OCI-LY1 (cell line): ENCODE measurements at regions not wholly inside any gene's neighbourhood (a gene's known extent, or its start where the extent isn't known, plus 50 kb on each side); places are given as distances from the start of the nearest gene placed in this dataset.

Source experiments
- H2AFZ ChIP-seq: fragments of 200-600 bp; sonication (generic), shearing (Covaris generic); 2 replicates; pipeline ENCODE4 v1.6.0; 2014; ENCODE audit warnings: antibody characterized with exemption, mild to moderate bottlenecking, low read length
- H3F3A ChIP-seq: fragments of 200-600 bp; sonication (generic), shearing (Covaris generic); 2 replicates; pipeline ENCODE4 v1.6.0; 2014; ENCODE audit warnings: mild to moderate bottlenecking, antibody characterized with exemption, low read length, moderate library complexity; ENCODE audit not compliant: insufficient read depth
- H3K27ac ChIP-seq: fragments of 200-600 bp; sonication (generic); 2 replicates; pipeline ENCODE4 v1.5.1; 2014; ENCODE audit warnings: low read length, mixed run types, mild to moderate bottlenecking, low read depth; ENCODE audit not compliant: poor library complexity, severe bottlenecking
- H3K27me3 ChIP-seq: fragments of 200-600 bp; sonication (generic); 2 replicates; pipeline ENCODE4 v1.6.0; 2014; ENCODE audit warnings: antibody characterized with exemption, mild to moderate bottlenecking, low read length, moderate library complexity; ENCODE audit not compliant: insufficient read depth
- H3K36me3 ChIP-seq: fragments of 200-600 bp; sonication (generic); 2 replicates; pipeline ENCODE4 v1.6.1; 2014; ENCODE audit warnings: mild to moderate bottlenecking, antibody characterized with exemption, low read length, moderate library complexity, mixed read lengths; ENCODE audit not compliant: insufficient read depth
- H3K4me1 ChIP-seq: fragments of 200-600 bp; sonication (generic); 2 replicates; pipeline ENCODE4 v1.5.1; 2014; ENCODE audit warnings: mild to moderate bottlenecking, low read length, moderate library complexity; ENCODE audit not compliant: insufficient read depth, severe bottlenecking
- H3K4me2 ChIP-seq: fragments of 200-600 bp; sonication (generic), shearing (Covaris generic); 2 replicates; pipeline ENCODE4 v1.6.1; 2014; ENCODE audit warnings: low read length
- H3K4me3 ChIP-seq: fragments of 200-600 bp; sonication (generic); 2 replicates; pipeline ENCODE4 v1.5.1; 2014; ENCODE audit warnings: low read length, low read depth, mild to moderate bottlenecking, mixed read lengths; ENCODE audit not compliant: poor library complexity, severe bottlenecking
- H3K79me2 ChIP-seq: fragments of 200-600 bp; shearing (Covaris generic); 2 replicates; pipeline ENCODE4 v1.6.1; 2016; ENCODE audit warnings: mixed run types, low read length, mixed read lengths; ENCODE audit not compliant: insufficient read depth
- H3K9ac ChIP-seq: fragments of 200-600 bp; sonication (generic), shearing (Covaris generic); 2 replicates; pipeline ENCODE4 v1.6.1; 2014; ENCODE audit warnings: mild to moderate bottlenecking, low read length, mixed read lengths
- H3K9me2 ChIP-seq: fragments of 200-600 bp; sonication (generic), shearing (Covaris generic); 2 replicates; pipeline ENCODE4 v1.6.1; 2014; ENCODE audit warnings: low read depth, mild to moderate bottlenecking, low read length, mixed read lengths
- H3K9me3 ChIP-seq: fragments of 200-600 bp; shearing (Covaris generic); 2 replicates; pipeline ENCODE4 v1.6.1; 2014; ENCODE audit warnings: low read length, mixed read lengths
- H4K20me1 ChIP-seq: fragments of 200-600 bp; sonication (generic), shearing (Covaris generic); 2 replicates; pipeline ENCODE4 v1.6.0; 2016; ENCODE audit warnings: mild to moderate bottlenecking, low read length; ENCODE audit not compliant: insufficient read depth
- EZH2 ChIP-seq: fragments of 200-600 bp; sonication (generic), shearing (Covaris generic); IDR thresholded peaks from 2 replicates; pipeline ENCODE4 v1.8.0; 2017; ENCODE audit warnings: borderline replicate concordance, mixed run types, mild to moderate bottlenecking, antibody characterized with exemption, low read length, moderate library complexity, mixed read lengths
- TF ChIP-seq, protein P1 (sequence below): fragments of 200-600 bp; sonication (generic), shearing (Covaris generic); IDR thresholded peaks from 2 replicates; pipeline ENCODE4 v1.5.1; 2017; ENCODE audit warnings: mild to moderate bottlenecking, antibody characterized with exemption, low read length, moderate library complexity, mixed read lengths

DNA sequence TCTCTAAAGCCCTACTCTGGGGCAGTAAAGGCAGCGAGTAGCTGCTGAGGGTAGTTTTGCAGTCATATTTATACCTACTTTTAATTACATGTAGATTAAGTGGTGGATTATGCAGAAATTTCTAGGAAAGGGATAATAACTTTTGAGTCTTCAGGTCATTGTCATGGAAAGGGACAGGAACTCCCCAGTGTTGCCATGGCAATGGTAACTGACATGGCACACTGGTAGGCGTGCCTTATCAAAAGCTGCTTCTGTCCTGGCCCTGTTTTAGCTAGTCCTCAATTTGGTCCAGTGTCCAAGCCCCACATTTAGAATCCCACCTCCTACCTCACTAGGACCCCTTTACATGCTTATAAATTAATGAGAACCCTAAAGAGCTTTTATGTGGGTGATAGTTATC, 303.1 kb downstream of the VRK1 start:
- Histone ChIP-seq H3K27me3 (no peaks in the 10 kb centered on the region), H3K4me2 (no peak overlapping the region), H3K36me3 (no peaks in the 10 kb centered on the region), H3K27ac (no peak overlapping the region), H3K9me3 (no peaks in the 10 kb centered on the region), H3K9ac (no peak overlapping the region), H3K4me1 (no peaks in the 10 kb centered on the region), H3K4me3 (no peak overlapping the region), H3F3A (no peaks in the 10 kb centered on the region), H2AFZ (no peak overlapping the region), H3K9me2 (no peaks in the 10 kb centered on the region), H4K20me1 (no peaks in the 10 kb centered on the region), H3K79me2 (no peaks in the 10 kb centered on the region)
- TF ChIP-seq, protein P1, sequence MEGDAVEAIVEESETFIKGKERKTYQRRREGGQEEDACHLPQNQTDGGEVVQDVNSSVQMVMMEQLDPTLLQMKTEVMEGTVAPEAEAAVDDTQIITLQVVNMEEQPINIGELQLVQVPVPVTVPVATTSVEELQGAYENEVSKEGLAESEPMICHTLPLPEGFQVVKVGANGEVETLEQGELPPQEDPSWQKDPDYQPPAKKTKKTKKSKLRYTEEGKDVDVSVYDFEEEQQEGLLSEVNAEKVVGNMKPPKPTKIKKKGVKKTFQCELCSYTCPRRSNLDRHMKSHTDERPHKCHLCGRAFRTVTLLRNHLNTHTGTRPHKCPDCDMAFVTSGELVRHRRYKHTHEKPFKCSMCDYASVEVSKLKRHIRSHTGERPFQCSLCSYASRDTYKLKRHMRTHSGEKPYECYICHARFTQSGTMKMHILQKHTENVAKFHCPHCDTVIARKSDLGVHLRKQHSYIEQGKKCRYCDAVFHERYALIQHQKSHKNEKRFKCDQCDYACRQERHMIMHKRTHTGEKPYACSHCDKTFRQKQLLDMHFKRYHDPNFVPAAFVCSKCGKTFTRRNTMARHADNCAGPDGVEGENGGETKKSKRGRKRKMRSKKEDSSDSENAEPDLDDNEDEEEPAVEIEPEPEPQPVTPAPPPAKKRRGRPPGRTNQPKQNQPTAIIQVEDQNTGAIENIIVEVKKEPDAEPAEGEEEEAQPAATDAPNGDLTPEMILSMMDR = no peak
- no peak for TF ChIP-seq EZH2

GRCh38 chr14:97101561-97101960, 304.4 kb downstream of the VRK1 start:
- Histone ChIP-seq H3K27ac (no peak overlapping the region), H3K9me2 (no peaks in the 10 kb centered on the region)

GRCh38 chr14:97104029-97104428, 306.8 kb downstream of the VRK1 start:
- Histone ChIP-seq H3K36me3 (no peaks in the 10 kb centered on the region), H3F3A (no peaks in the 10 kb centered on the region), H3K4me3 (no peak overlapping the region), H3K27me3 (no peaks in the 10 kb centered on the region), H3K4me1 (no peaks in the 10 kb centered on the region), H3K79me2 (no peaks in the 10 kb centered on the region), H3K4me2 (no peak overlapping the region), H3K9me3 (no peaks in the 10 kb centered on the region), H3K9ac (no peak overlapping the region), H3K9me2 (no peaks in the 10 kb centered on the region), H2AFZ (no peak overlapping the region), H4K20me1 (no peaks in the 10 kb centered on the region), H3K27ac (no peak overlapping the region)
- TF ChIP-seq, protein P1 = no peak
- TF ChIP-seq EZH2 = no peak

More at GRCh38 chr14:97101561-97101960, 304.4 kb downstream of the VRK1 start:
- Histone ChIP-seq H3K9me3 (no peaks in the 10 kb centered on the region), H3F3A (no peaks in the 10 kb centered on the region), H3K4me1 (no peaks in the 10 kb centered on the region), H3K27me3 (no peaks in the 10 kb centered on the region), H4K20me1 (no peaks in the 10 kb centered on the region), H3K79me2 (no peaks in the 10 kb centered on the region), H3K4me3 (no peak overlapping the region), H2AFZ (no peak overlapping the region), H3K4me2 (no peak overlapping the region), H3K36me3 (no peaks in the 10 kb centered on the region), H3K9ac (no peak overlapping the region)
- no peak for TF ChIP-seq EZH2
- TF ChIP-seq, protein P1 = no peak
